Activated CD4-positive, alpha-beta T cell treated with anti-CD3 and anti-CD28 coated beads, Interleukin-2, amount 10 ng/mL, durations not matched to agents 7 days and 5 days (primary cell): ENCODE measurements at regions not wholly inside any gene's neighbourhood (a gene's known extent, or its start where the extent isn't known, plus 50 kb on each side); places are given as distances from the start of the nearest gene placed in this dataset.

Source experiments
- CTCF ChIA-PET: fragments of 350-600 bp; sonication (Branson Sonifier 250); formaldehyde crosslinking; loops from one replicate; lab custom pipeline; 2021; ENCODE audit warnings: antibody characterized with exemption; lab: Charles Lee
- POLR2A ChIA-PET: fragments of 350-600 bp; sonication (Branson Sonifier 250); formaldehyde crosslinking; loops from one replicate; lab custom pipeline; 2021; ENCODE audit warnings: antibody characterized with exemption; lab: Charles Lee
- DNase-seq: peaks from one replicate; pipeline ENCODE4 v3.0.0-alpha.2; 2020
- H3K27ac Mint-ChIP-seq: one replicate; pipeline ENCODE4 v1.8.0; 2021; ENCODE audit warnings: mild to moderate bottlenecking, moderate library complexity, mixed read lengths
- H3K27me3 Mint-ChIP-seq: one replicate; pipeline ENCODE4 v1.8.0; 2021; ENCODE audit warnings: mixed read lengths
- H3K36me3 Mint-ChIP-seq: one replicate; pipeline ENCODE4 v1.8.0; 2021; ENCODE audit warnings: low read depth, mixed read lengths
- H3K4me1 Mint-ChIP-seq: one replicate; pipeline ENCODE4 v1.8.0; 2021; ENCODE audit warnings: mixed read lengths
- H3K4me3 Mint-ChIP-seq: one replicate; pipeline ENCODE4 v1.8.0; 2021; ENCODE audit warnings: mild to moderate bottlenecking, moderate library complexity, mixed read lengths
- H3K9me3 Mint-ChIP-seq: one replicate; pipeline ENCODE4 v1.8.0; 2021; ENCODE audit warnings: mixed read lengths

DNA sequence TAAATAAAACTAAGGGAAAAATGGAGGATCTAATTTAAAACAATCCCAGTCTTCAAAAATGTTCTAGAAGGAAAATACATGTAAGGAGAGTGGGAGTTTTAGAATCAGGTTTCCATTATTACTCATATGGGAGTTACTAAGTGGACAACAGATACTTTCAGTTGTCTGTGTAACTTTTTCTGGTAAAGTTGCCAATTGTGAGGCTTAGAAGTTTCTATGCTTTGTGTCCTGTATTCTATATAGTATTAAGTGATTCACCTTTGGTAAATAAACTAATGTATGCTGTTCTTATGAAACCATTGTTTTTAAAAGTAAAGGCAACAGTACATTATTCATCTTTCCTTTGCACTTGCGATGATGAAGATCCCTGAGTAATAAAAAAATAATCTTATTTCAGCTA is 274.9 kb downstream of the NR4A2 start:
- H3K4me3 Mint-ChIP-seq, result no peak overlapping the region
- POLR2A ChIA-PET, result no interaction called here
- CTCF ChIA-PET, result no interaction called here

GRCh38 chr2:156054983-156055382 is 277.5 kb downstream of the NR4A2 start:
- Mint-ChIP-seq H3K4me1 (no peaks in the 10 kb centered on the region), H3K9me3 (no peaks in the 10 kb centered on the region), H3K27ac (no peak overlapping the region), H3K36me3 (no peaks in the 10 kb centered on the region), H3K27me3 (no peaks in the 10 kb centered on the region), H3K4me3 (no peak overlapping the region)
- DNase-seq, result no peak
- ChIA-PET CTCF (no interaction called here), POLR2A (no interaction called here)

More for the DNA sequence above, 274.9 kb downstream of the NR4A2 start:
- Mint-ChIP-seq H3K27ac (no peak overlapping the region), H3K9me3 (no peaks in the 10 kb centered on the region), H3K4me1 (no peaks in the 10 kb centered on the region), H3K27me3 (no peaks in the 10 kb centered on the region), H3K36me3 (no peaks in the 10 kb centered on the region)
- DNase-seq, result no peak

DNA sequence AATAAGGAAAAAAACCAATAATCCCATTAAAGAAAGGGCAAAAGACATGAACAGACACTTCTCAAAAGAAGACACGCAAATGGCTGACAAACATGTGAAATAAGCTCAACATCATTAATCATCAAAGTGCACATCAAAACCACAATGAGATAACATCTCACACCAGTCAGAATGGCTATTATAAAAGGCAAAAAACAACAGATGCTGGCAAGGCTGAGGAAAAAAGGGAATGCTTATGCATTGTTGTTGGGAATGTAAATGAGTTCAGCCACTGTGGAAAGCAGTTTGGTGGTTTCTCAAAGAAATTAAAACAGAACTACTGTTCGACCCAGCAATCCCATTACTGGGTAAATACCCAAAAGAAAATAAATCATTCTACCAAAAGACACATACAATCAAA is 285.6 kb downstream of the NR4A2 start:
- Mint-ChIP-seq H3K4me1 (no peaks in the 10 kb centered on the region), H3K27ac (no peak overlapping the region), H3K4me3 (no peak overlapping the region), H3K9me3 (no peaks in the 10 kb centered on the region), H3K27me3 (no peaks in the 10 kb centered on the region), H3K36me3 (no peaks in the 10 kb centered on the region)
- ChIA-PET POLR2A (no interaction called here), CTCF (no interaction called here)
- DNase-seq, result no peak

- POLR2A ChIA-PET, result no interaction called here
- no peaks in the 10 kb centered on the region for H3K36me3 Mint-ChIP-seq
- no peaks in the 10 kb centered on the region for H3K27me3 Mint-ChIP-seq
- DNase-seq, result no peak
- no peak overlapping the region for H3K27ac Mint-ChIP-seq
- no peaks in the 10 kb centered on the region for H3K9me3 Mint-ChIP-seq
- H3K4me1 Mint-ChIP-seq, result no peaks in the 10 kb centered on the region
- H3K4me3 Mint-ChIP-seq, result no peak overlapping the region
- CTCF ChIA-PET, result no interaction called here
These were observed 289.6 kb downstream of the NR4A2 start for GRCh38 chr2:156042895-156043294.

- Mint-ChIP-seq H3K27me3 (no peaks in the 10 kb centered on the region), H3K27ac (no peak overlapping the region), H3K36me3 (no peaks in the 10 kb centered on the region), H3K4me3 (no peak overlapping the region), H3K4me1 (no peaks in the 10 kb centered on the region), H3K9me3 (no peaks in the 10 kb centered on the region)
- DNase-seq, result no peak
- ChIA-PET CTCF (no interaction called here), POLR2A (no interaction called here)
These were observed 294.5 kb downstream of the NR4A2 start for GRCh38 chr2:156038021-156038420.

- Mint-ChIP-seq H3K4me3 (no peak overlapping the region), H3K4me1 (no peaks in the 10 kb centered on the region), H3K36me3 (no peaks in the 10 kb centered on the region), H3K27ac (no peak overlapping the region), H3K9me3 (no peaks in the 10 kb centered on the region), H3K27me3 (no peaks in the 10 kb centered on the region)
- ChIA-PET CTCF (no interaction called here), POLR2A (no interaction called here)
- DNase-seq, result no peak
These were observed 295.0 kb downstream of the NR4A2 start for GRCh38 chr2:156037482-156037881.

- Mint-ChIP-seq H3K27me3 (no peaks in the 10 kb centered on the region), H3K4me3 (no peak overlapping the region), H3K9me3 (peaks cover 2% of the 10 kb centered on the region), H3K27ac (no peak overlapping the region), H3K4me1 (no peaks in the 10 kb centered on the region), H3K36me3 (no peaks in the 10 kb centered on the region)
- CTCF ChIA-PET, result no interaction called here
- POLR2A ChIA-PET, result no interaction called here
- DNase-seq, result no peak
These were observed 301.4 kb downstream of the NR4A2 start for GRCh38 chr2:156031121-156031520.

GRCh38 chr2:156023229-156023869 is 309.2 kb downstream of the NR4A2 start:
- no peak for DNase-seq
- peaks cover 2% of the 10 kb centered on the region for H3K9me3 Mint-ChIP-seq
- H3K27me3 Mint-ChIP-seq, result no peaks in the 10 kb centered on the region
- H3K27ac Mint-ChIP-seq, result no peak overlapping the region
- ChIA-PET CTCF (interaction anchor here (0.6 kb wide), 1 partner anchor 422 kb away, joined by 6 read pairs; no protein-coding TSS in a partner anchor), POLR2A (no interaction called here)
- no peaks in the 10 kb centered on the region for H3K36me3 Mint-ChIP-seq
- no peak overlapping the region for H3K4me3 Mint-ChIP-seq
- H3K4me1 Mint-ChIP-seq, result no peaks in the 10 kb centered on the region

DNA sequence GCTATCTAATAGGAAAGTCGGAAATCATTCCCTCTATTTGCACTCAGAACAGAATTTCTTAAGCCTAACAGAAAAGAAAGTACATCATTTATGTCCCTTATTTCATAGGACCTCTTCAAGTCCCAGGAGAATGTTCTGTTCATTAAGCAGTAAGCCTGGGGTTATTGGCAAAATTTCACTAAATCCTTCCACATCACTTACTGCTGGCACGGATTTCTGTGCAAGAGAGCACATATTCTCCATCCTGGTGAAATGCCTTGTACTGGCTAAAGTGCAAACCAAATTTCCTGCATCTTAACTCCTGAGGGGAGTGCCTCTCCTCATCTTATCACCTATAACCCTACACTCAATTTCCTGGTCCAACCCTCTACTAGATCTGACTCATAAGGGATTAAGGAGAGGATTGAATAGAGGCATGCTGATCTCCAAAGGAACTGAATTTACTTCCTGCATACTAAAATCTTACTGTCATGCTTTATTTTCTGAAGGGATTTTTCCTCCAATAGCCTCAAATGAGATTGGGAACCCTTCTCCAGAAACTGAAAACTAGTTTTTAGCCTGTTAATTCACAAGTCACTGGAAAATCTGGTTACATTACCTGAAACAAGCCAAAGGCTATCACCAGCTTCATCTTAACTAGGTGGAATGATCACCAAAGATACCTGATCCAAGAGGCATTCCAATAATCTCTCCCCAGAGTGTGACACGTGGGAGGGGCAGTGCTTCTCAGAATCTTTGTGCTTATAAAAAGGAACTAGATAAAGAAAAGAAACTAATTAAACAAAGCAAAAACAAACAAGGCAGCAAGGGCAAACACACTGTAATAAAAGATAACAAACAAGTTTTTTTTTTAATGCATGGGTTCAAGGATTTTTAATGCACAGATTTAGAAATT is 311.1 kb downstream of the NR4A2 start:
- Mint-ChIP-seq H3K27me3 (no peaks in the 10 kb centered on the region), H3K36me3 (no peaks in the 10 kb centered on the region), H3K27ac (no peak overlapping the region), H3K4me1 (no peaks in the 10 kb centered on the region), H3K4me3 (no peak overlapping the region), H3K9me3 (no peaks in the 10 kb centered on the region)
- DNase-seq, result no peak
- ChIA-PET POLR2A (no interaction called here), CTCF (no interaction called here)

DNA sequence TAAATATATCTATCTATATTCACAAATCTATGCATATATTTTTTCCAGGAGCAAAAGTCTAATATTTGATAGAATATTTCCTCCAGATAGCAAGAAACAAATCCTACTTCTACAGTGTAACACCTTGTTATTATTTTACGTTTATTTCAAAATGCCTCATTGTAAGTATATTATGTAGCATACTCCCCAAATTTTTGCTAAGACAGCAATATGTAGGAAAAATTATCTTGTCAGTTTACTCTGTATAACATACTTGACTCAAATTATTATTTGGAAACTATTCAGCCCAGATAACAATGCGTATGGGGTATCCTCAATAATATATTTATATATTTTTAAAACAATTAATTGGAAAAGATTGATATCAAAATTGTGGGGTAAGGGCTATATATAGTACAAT is 313.2 kb downstream of the NR4A2 start:
- Mint-ChIP-seq H3K4me3 (no peak overlapping the region), H3K4me1 (no peaks in the 10 kb centered on the region), H3K9me3 (no peaks in the 10 kb centered on the region), H3K27ac (no peak overlapping the region), H3K36me3 (no peaks in the 10 kb centered on the region), H3K27me3 (no peaks in the 10 kb centered on the region)
- no peak for DNase-seq
- ChIA-PET POLR2A (no interaction called here), CTCF (no interaction called here)

- no peaks in the 10 kb centered on the region for H3K27me3 Mint-ChIP-seq
- POLR2A ChIA-PET, result no interaction called here
- H3K4me1 Mint-ChIP-seq, result no peaks in the 10 kb centered on the region
- no peak overlapping the region for H3K27ac Mint-ChIP-seq
- H3K36me3 Mint-ChIP-seq, result no peaks in the 10 kb centered on the region
- CTCF ChIA-PET, result no interaction called here
- no peak overlapping the region for H3K4me3 Mint-ChIP-seq
- DNase-seq, result no peak
- no peaks in the 10 kb centered on the region for H3K9me3 Mint-ChIP-seq
These were observed 315.1 kb downstream of the NR4A2 start for GRCh38 chr2:156017341-156017885.

GRCh38 chr2:156009293-156009692 is 323.2 kb downstream of the NR4A2 start:
- ChIA-PET POLR2A (no interaction called here), CTCF (no interaction called here)
- H3K27me3 Mint-ChIP-seq, result no peaks in the 10 kb centered on the region
- no peak overlapping the region for H3K4me3 Mint-ChIP-seq
- no peaks in the 10 kb centered on the region for H3K36me3 Mint-ChIP-seq
- H3K9me3 Mint-ChIP-seq, result no peaks in the 10 kb centered on the region
- no peak for DNase-seq
- H3K4me1 Mint-ChIP-seq, result no peaks in the 10 kb centered on the region
- H3K27ac Mint-ChIP-seq, result no peak overlapping the region
